ENCODE measurements at regions not wholly inside any gene's neighbourhood (a gene's known extent, or its start where the extent isn't known, plus 50 kb on each side); places are given as distances from the start of the nearest gene placed in this dataset.

GRCh38 chr2:215601526-215601925, 165.7 kb upstream of the FN1 start:
- TF ChIP-seq, protein P1, sequence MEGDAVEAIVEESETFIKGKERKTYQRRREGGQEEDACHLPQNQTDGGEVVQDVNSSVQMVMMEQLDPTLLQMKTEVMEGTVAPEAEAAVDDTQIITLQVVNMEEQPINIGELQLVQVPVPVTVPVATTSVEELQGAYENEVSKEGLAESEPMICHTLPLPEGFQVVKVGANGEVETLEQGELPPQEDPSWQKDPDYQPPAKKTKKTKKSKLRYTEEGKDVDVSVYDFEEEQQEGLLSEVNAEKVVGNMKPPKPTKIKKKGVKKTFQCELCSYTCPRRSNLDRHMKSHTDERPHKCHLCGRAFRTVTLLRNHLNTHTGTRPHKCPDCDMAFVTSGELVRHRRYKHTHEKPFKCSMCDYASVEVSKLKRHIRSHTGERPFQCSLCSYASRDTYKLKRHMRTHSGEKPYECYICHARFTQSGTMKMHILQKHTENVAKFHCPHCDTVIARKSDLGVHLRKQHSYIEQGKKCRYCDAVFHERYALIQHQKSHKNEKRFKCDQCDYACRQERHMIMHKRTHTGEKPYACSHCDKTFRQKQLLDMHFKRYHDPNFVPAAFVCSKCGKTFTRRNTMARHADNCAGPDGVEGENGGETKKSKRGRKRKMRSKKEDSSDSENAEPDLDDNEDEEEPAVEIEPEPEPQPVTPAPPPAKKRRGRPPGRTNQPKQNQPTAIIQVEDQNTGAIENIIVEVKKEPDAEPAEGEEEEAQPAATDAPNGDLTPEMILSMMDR (IDR thresholded peaks at IDR 0.05), result no peak
- no peak for TF ChIP-seq POLR2A (IDR thresholded peaks at IDR 0.05)
